ENCODE measurements at regions not wholly inside any gene's neighbourhood (a gene's known extent, or its start where the extent isn't known, plus 50 kb on each side); places are given as distances from the start of the nearest gene placed in this dataset.

- TF ChIP-seq YY1 (IDR thresholded peaks at IDR 0.05; ENCODE audit: insufficient read depth, insufficient read length): no peak
- no peak for TF ChIP-seq ZNF274 (IDR thresholded peaks at IDR 0.05; ENCODE audit: low read depth, low read length)
Measured at GRCh38 chr11:82268627-82269026, 465.0 kb downstream of the FAM181B start.
